Mesothelial cell of epicardium (in vitro differentiated cells): ENCODE measurements at regions not wholly inside any gene's neighbourhood (a gene's known extent, or its start where the extent isn't known, plus 50 kb on each side); places are given as distances from the start of the nearest gene placed in this dataset.

Source experiments
- DNase-seq, 2 experiments: peaks; one replicate each; pipeline ENCODE4 v3.0.0; 2021; ENCODE audit warnings: low spot score in 2 of 2; ENCODE audit not compliant: unreplicated experiment in 2 of 2
- H3K27ac Mint-ChIP-seq: 2 replicates; pipeline ENCODE4 v1.8.0; 2021; ENCODE audit warnings: mixed read lengths
- H3K27me3 Mint-ChIP-seq: 2 replicates; pipeline ENCODE4 v1.8.0; 2021; ENCODE audit warnings: low read depth, mixed read lengths
- H3K36me3 Mint-ChIP-seq: 2 replicates; pipeline ENCODE4 v1.8.0; 2021; ENCODE audit warnings: mixed read lengths
- H3K4me1 Mint-ChIP-seq: 2 replicates; pipeline ENCODE4 v1.8.0; 2021; ENCODE audit warnings: mixed read lengths
- H3K4me3 Mint-ChIP-seq: 2 replicates; pipeline ENCODE4 v1.8.0; 2021; ENCODE audit warnings: mild to moderate bottlenecking, moderate library complexity, mixed read lengths
- H3K9me3 Mint-ChIP-seq: 2 replicates; pipeline ENCODE4 v1.8.0; 2021; ENCODE audit warnings: mixed read lengths
- CTCF ChIP-seq: fragments of 200-600 bp; sonication (generic); IDR thresholded peaks from one replicate; pipeline ENCODE4 v1.5.0; 2021; ENCODE audit warnings: antibody characterized with exemption; ENCODE audit not compliant: unreplicated experiment

DNA sequence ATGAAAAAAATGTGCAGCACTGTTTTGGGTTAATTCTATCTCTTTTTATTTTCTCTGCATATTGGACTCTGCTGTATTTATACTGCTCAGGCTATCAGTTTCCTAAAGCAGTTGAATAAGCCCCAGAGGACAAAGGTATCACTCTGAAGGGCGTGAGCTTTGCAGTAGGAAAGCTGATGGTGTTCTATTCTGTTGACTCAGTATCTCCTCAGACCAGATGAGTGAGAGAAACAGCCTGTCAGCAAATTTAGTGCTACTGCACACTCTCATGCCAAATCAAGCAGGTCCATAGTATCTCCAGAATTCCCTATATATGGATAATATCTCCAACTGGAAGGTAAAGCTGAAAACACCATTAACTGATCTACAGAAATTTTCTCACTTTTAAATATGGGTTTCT is 132.3 kb upstream of the UGT8 start:
- Mint-ChIP-seq H3K4me3 (no peak overlapping the region), H3K27me3 (peaks cover 15% of the 10 kb centered on the region), H3K36me3 (no peaks in the 10 kb centered on the region), H3K9me3 (no peaks in the 10 kb centered on the region), H3K27ac (no peak overlapping the region), H3K4me1 (no peaks in the 10 kb centered on the region)
- no peak for TF ChIP-seq CTCF
- no peak for DNase-seq

DNA sequence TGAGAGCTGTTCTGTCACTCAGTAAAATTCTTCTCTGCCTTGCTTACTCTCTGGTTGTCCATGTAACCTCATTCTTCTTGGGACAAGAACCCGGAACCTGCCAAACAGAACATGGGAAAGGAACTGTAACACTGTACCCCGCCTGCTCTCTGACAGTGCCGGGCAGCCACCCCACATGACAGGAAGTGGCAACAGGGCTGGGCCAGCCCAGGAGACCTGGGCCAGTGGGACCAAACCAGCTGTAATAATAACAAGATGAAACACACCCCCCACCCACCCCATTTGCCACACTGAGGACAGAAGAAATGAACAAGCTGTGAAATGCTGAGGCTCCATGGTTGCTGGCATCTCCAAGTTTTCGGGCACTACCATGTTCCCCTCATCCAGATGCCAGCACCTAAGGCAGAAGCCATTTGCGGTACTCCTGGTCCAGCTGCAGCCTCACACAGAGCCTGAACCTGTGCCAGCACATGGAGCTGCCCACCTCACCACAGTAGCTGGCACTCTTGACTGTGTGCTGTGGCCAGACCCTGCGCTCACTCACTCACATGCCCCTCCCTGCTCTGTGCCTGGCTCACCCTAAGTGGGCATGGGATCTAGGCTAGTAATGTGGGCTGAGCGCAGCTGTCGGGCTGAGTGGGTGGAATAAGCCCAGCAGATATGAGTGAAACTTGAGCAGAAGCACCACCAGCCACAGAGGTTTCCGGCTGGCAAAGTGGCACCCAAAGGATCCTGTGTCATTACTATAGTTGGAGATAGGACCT is 126.2 kb upstream of the UGT8 start:
- Mint-ChIP-seq H3K9me3 (no peaks in the 10 kb centered on the region), H3K27me3 (peaks cover 7% of the 10 kb centered on the region), H3K36me3 (no peaks in the 10 kb centered on the region), H3K4me1 (no peaks in the 10 kb centered on the region), H3K27ac (no peak overlapping the region), H3K4me3 (no peak overlapping the region)
- no peak for DNase-seq
- TF ChIP-seq CTCF, result no peak

DNA sequence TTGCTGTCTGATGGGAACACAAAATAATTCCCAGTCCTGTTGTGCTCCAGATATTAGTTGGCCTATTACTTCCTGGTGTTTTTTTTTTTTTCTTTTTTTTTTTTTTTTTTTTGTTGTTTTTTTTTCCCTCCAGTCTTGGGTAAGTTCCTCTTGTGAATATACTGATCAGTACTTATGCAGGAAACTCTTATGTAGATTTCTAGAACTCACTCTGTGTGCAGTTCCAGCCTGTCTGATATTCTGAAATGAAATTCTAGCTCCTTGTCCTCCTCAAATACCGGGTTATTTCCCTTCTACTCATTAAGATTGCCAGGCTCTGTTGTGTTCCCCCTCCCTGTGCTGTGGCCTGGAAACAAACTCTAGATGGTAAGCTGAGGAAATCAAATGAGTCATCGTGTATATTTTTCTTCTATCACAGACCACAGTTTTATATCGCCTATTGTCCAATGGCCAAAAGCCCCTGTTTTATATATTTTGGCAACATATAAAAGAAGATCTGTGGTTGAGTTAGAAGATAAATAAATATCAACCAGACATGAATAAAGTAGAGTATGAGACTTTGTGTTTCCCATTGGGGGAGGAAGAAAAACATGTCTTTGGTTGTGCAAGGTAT is 124.3 kb upstream of the UGT8 start:
- Mint-ChIP-seq H3K36me3 (no peaks in the 10 kb centered on the region), H3K27ac (no peak overlapping the region), H3K9me3 (peaks cover 5% of the 10 kb centered on the region), H3K4me1 (no peaks in the 10 kb centered on the region), H3K4me3 (no peak overlapping the region), H3K27me3 (peaks cover 3% of the 10 kb centered on the region)
- TF ChIP-seq CTCF, result no peak
- DNase-seq, result no peak

- Mint-ChIP-seq H3K36me3 (no peaks in the 10 kb centered on the region), H3K4me1 (no peaks in the 10 kb centered on the region), H3K9me3 (peaks cover 13% of the 10 kb centered on the region), H3K4me3 (no peak overlapping the region), H3K27me3 (no peaks in the 10 kb centered on the region), H3K27ac (no peak overlapping the region)
- TF ChIP-seq CTCF, result no peak
- no peak for DNase-seq
Measured at GRCh38 chr4:114476310-114476709, 122.3 kb upstream of the UGT8 start.

- no peak for TF ChIP-seq CTCF
- H3K27me3 Mint-ChIP-seq, result no peaks in the 10 kb centered on the region
- H3K4me3 Mint-ChIP-seq, result no peak overlapping the region
- no peak overlapping the region for H3K27ac Mint-ChIP-seq
- peaks cover 13% of the 10 kb centered on the region for H3K9me3 Mint-ChIP-seq
- no peaks in the 10 kb centered on the region for H3K36me3 Mint-ChIP-seq
- DNase-seq, result no peak
- no peaks in the 10 kb centered on the region for H3K4me1 Mint-ChIP-seq
Measured at GRCh38 chr4:114479595-114479994, 119.0 kb upstream of the UGT8 start.
